ENCODE measurements at regions not wholly inside any gene's neighbourhood (a gene's known extent, or its start where the extent isn't known, plus 50 kb on each side); places are given as distances from the start of the nearest gene placed in this dataset.

DNA sequence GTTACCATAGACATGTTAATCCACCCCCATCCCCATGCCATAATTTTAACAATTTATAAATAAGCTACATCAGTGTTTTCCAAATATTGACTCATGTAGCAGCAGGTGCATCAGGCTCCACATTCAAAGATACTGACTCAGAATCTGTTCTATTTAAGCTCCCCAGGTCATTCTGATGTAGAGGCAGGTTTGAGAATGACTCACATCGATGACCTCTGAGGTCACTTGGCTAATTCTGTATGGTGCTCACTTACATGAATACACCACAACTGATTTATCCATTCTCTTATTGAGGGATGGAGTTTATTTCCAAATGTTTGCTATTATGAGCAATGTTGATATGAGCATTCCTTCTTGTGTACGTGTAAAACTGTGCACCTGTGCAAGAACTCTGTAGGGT is 1159.0 kb downstream of the TYW1 start:
- no peaks in the 10 kb centered on the region for H3K9me3 ChIP-seq (ENCODE audit: low read depth, low read length)
- no peak overlapping the region for H3K27ac ChIP-seq (ENCODE audit: low read depth, low read length)
- no peak overlapping the region for H3K4me2 ChIP-seq (ENCODE audit: insufficient read depth, low read length)
- no peak for DNase-seq (ENCODE audit: insufficient read length, low spot score, missing footprints)
- H4K20me1 ChIP-seq (ENCODE audit: insufficient read depth, low read length): no peaks in the 10 kb centered on the region
- H3K79me2 ChIP-seq (ENCODE audit: insufficient read depth, low read length): no peaks in the 10 kb centered on the region
- no peak overlapping the region for H3K4me3 ChIP-seq (ENCODE audit: insufficient read depth, low read length)
- no peaks in the 10 kb centered on the region for H3K27me3 ChIP-seq (ENCODE audit: insufficient read depth, low read length)
- H3K4me1 ChIP-seq (ENCODE audit: insufficient read depth, low read length): no peaks in the 10 kb centered on the region
- TF ChIP-seq, protein P1, sequence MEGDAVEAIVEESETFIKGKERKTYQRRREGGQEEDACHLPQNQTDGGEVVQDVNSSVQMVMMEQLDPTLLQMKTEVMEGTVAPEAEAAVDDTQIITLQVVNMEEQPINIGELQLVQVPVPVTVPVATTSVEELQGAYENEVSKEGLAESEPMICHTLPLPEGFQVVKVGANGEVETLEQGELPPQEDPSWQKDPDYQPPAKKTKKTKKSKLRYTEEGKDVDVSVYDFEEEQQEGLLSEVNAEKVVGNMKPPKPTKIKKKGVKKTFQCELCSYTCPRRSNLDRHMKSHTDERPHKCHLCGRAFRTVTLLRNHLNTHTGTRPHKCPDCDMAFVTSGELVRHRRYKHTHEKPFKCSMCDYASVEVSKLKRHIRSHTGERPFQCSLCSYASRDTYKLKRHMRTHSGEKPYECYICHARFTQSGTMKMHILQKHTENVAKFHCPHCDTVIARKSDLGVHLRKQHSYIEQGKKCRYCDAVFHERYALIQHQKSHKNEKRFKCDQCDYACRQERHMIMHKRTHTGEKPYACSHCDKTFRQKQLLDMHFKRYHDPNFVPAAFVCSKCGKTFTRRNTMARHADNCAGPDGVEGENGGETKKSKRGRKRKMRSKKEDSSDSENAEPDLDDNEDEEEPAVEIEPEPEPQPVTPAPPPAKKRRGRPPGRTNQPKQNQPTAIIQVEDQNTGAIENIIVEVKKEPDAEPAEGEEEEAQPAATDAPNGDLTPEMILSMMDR (IDR thresholded peaks at IDR 0.05; ENCODE audit: extremely low read depth, low read depth, low read length): no peak
- no peaks in the 10 kb centered on the region for H3K36me3 ChIP-seq (ENCODE audit: insufficient read depth, low read length)
- no peak overlapping the region for H2AFZ ChIP-seq (ENCODE audit: low read length)

DNA sequence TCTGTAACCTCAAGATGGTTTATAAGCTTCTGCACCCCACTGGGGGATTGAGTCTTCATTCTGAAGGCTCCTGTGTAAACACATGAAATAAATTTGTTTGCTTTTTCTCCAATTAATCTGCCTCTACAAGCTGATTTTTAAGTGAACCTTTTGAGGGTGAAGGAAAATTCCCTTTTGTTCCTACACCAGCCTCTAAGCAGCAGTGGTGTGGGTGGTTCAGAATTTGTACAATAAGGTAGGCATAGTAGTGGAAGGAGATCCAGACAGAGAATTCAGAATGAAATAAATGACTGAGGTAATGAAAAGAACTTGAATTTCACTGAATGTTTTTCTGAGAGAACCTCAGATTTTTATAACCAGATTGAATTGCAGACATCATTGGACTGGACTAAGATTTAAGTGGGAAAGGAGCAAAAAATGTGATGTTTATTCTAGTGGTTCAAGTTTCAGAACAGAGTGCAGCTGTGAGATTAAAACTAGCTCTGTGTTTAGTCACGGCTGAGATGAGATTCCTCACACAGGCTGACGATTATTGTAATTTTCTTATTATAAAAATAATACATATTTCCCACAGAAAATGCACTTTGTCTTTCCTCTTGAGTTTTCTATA is 1162.2 kb downstream of the TYW1 start:
- Histone ChIP-seq H3K4me2 (ENCODE audit: insufficient read depth, low read length) (no peak overlapping the region), H3K4me1 (ENCODE audit: insufficient read depth, low read length) (no peaks in the 10 kb centered on the region), H3K36me3 (ENCODE audit: insufficient read depth, low read length) (no peaks in the 10 kb centered on the region), H3K4me3 (ENCODE audit: insufficient read depth, low read length) (no peak overlapping the region), H4K20me1 (ENCODE audit: insufficient read depth, low read length) (no peaks in the 10 kb centered on the region), H3K79me2 (ENCODE audit: insufficient read depth, low read length) (no peaks in the 10 kb centered on the region), H3K9me3 (ENCODE audit: low read depth, low read length) (no peaks in the 10 kb centered on the region), H3K27ac (ENCODE audit: low read depth, low read length) (no peak overlapping the region), H3K27me3 (ENCODE audit: insufficient read depth, low read length) (no peaks in the 10 kb centered on the region), H2AFZ (ENCODE audit: low read length) (no peak overlapping the region)
- TF ChIP-seq, protein P1 (IDR thresholded peaks at IDR 0.05; ENCODE audit: extremely low read depth, low read depth, low read length): no peak
- no peak for DNase-seq (ENCODE audit: insufficient read length, low spot score, missing footprints)

DNA sequence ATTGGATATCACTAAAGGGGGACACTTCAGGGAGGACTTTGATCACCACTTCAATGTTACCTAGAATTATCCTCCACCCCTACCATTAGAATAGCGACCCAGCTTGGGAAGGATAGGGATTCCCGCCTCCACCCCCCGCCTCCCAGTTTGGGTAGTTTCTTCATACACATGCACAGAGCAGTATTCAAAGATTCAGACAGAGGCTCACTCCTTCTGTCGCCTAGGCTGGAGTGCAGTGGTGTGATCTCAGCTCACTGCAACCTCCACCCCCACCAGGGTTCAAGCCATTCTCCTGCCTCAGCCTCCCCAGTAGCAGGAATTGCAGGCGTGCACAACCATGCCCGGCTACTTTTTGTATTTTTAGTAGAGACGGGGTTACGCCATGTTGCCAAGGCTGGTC is 1166.1 kb downstream of the TYW1 start:
- Histone ChIP-seq H3K4me2 (ENCODE audit: insufficient read depth, low read length) (no peak overlapping the region), H3K36me3 (ENCODE audit: insufficient read depth, low read length) (no peaks in the 10 kb centered on the region), H3K4me3 (ENCODE audit: insufficient read depth, low read length) (no peak overlapping the region), H3K27me3 (ENCODE audit: insufficient read depth, low read length) (no peaks in the 10 kb centered on the region), H3K4me1 (ENCODE audit: insufficient read depth, low read length) (no peaks in the 10 kb centered on the region), H3K9me3 (ENCODE audit: low read depth, low read length) (no peaks in the 10 kb centered on the region), H3K27ac (ENCODE audit: low read depth, low read length) (no peak overlapping the region), H2AFZ (ENCODE audit: low read length) (no peak overlapping the region), H3K79me2 (ENCODE audit: insufficient read depth, low read length) (no peaks in the 10 kb centered on the region), H4K20me1 (ENCODE audit: insufficient read depth, low read length) (no peaks in the 10 kb centered on the region)
- no peak for DNase-seq (ENCODE audit: insufficient read length, low spot score, missing footprints)
- TF ChIP-seq, protein P1 (IDR thresholded peaks at IDR 0.05; ENCODE audit: extremely low read depth, low read depth, low read length): no peak

DNA sequence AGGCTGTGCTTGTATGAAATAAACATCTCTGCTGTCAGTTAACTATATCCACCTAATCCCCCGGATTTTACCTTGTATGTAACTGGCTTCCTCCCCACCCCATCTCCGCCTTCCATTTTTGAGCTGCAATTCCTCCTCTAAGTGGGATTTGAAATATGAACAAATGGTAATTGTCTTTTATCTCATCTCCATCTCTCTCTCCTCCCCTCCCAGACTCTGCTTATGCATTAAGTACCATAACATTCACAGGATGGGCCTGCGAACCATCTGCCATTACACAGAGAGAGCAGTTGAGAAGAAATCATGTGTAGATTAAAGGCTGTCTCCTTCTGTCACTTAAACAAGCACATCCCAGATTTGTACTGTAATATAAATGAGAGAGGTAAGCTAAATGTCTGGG is 1169.9 kb downstream of the TYW1 start:
- Histone ChIP-seq H3K4me1 (ENCODE audit: insufficient read depth, low read length) (no peaks in the 10 kb centered on the region), H3K79me2 (ENCODE audit: insufficient read depth, low read length) (no peaks in the 10 kb centered on the region), H3K27ac (ENCODE audit: low read depth, low read length) (no peak overlapping the region), H3K36me3 (ENCODE audit: insufficient read depth, low read length) (no peaks in the 10 kb centered on the region), H3K4me3 (ENCODE audit: insufficient read depth, low read length) (no peak overlapping the region), H2AFZ (ENCODE audit: low read length) (no peak overlapping the region), H3K9me3 (ENCODE audit: low read depth, low read length) (no peaks in the 10 kb centered on the region), H4K20me1 (ENCODE audit: insufficient read depth, low read length) (no peaks in the 10 kb centered on the region), H3K4me2 (ENCODE audit: insufficient read depth, low read length) (no peak overlapping the region), H3K27me3 (ENCODE audit: insufficient read depth, low read length) (no peaks in the 10 kb centered on the region)
- TF ChIP-seq, protein P1 (IDR thresholded peaks at IDR 0.05; ENCODE audit: extremely low read depth, low read depth, low read length): no peak
- no peak for DNase-seq (ENCODE audit: insufficient read length, low spot score, missing footprints)

Measured in osteoblast (primary cell).